SK-N-SH treated with all-trans-retinoic acid at 6 μM for 48 hours (cell line): ENCODE measurements at regions not wholly inside any gene's neighbourhood (a gene's known extent, or its start where the extent isn't known, plus 50 kb on each side); places are given as distances from the start of the nearest gene placed in this dataset.

ENCODE experiments used
- RARB ChIP-seq: fragments of 250-450 bp; sonication (Bioruptor Pico); IDR thresholded peaks from 2 replicates; pipeline ENCODE4 v1.8.0; 2021; ENCODE audit warnings: mild to moderate bottlenecking, moderate library complexity
- TCF4 ChIP-seq: fragments of 250-450 bp; sonication (Bioruptor Pico); IDR thresholded peaks from 2 replicates; pipeline ENCODE4 v1.8.0; 2021; ENCODE audit warnings: mild to moderate bottlenecking, moderate library complexity, borderline replicate concordance

GRCh38 chr2:190811811-190812210 lies 68.8 kb upstream of the GLS start:
- TF ChIP-seq RARB (CRISPR knock-in tag) = no peak
- no peak for TF ChIP-seq TCF4
